GM15510 (cell line): ENCODE measurements at regions not wholly inside any gene's neighbourhood (a gene's known extent, or its start where the extent isn't known, plus 50 kb on each side); places are given as distances from the start of the nearest gene placed in this dataset.

ENCODE experiments used
- POLR2A ChIP-seq: IDR thresholded peaks from 3 replicates; pipeline ENCODE4 v1.6.1; 2011; ENCODE audit warnings: borderline replicate concordance; ENCODE audit not compliant: insufficient read length; ENCODE audit errors: extremely low read depth

DNA sequence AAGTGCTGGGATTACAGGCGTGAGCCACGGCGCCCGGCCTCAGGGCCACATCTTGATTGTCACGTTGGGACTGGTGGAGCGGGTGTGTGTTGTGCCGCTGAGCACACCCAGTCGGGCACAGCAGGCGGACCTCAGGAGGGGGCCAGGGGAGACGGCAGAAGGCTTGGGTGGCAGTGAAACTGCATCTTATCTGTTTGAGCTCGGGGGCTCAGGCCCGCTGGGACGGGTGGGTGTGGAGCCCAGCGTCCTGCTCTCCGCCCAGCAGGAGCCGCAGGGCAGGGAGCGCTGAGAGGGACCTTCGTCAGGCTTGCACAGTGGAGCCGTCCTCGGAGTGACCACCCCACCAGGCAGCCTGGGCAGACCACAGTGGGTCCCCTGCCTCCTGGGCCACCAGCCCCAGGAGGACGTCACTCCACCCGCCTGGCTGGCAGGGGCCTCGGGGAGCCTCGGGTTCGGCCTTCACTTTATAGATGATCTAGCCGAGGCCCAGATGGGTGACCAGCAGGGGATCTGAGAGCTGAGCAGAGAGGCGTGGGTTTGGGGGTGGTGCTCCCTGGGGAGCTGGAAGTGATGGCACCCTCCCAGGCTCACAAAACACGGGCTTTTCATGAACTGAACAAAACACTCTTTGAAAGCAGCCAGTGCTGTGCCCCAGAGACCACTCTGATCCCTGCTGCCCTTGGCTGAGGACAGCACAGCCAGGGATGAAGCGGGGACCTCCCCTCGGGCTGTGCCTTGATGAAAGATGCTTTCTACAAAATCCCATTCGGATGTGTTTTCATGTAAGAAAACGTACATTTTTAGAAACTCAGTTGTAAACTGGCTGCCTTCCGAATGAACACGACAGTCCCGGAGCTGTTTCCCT is 181.1 kb downstream of the SEC14L1 start:
- TF ChIP-seq POLR2A: no peak

DNA sequence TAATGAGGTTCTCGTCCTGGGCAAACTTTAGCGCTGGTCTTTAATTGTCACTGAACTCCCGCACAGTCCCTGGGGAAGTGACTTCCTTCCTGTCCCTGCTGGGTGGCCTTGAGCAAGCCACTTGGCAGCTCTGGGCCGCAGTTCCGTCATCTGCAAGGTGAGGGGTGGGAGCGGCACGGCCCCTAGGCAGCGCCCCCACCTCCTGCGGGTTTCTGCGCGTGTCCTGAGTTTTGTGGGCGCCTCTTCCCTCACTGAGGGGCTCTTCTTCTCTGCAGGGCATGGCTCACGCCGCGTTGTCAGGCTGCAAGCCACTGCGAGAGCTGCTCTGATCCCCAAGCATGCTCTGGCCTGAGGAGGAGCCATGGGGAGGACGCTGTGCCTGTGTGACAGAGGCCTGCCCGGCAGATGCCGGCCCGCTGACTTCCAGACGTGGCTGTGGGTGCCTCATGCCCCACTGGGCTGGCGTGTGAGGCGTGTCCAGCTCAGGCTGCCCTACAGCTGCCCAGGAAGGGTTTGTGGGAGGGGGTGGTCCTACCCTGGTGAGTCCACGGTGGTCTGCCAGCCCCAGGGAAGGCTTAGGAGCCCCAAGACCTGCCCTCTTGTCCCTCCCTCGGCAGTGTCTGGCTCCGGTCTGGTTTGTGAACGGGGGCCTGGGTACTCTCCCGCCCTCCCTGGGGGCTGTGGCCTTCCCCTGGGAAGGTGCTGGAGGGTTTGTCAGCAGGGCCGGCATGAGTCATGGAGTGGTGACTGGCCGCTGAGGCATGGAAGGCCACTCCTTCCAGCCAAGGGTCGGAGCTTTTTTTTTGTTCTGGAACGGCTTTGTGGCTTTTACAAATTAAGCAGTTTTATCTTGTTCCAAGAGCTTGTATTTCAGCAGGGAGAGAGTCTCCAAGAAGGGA is 182.0 kb downstream of the SEC14L1 start:
- peak; percentile 40 for TF ChIP-seq POLR2A

DNA sequence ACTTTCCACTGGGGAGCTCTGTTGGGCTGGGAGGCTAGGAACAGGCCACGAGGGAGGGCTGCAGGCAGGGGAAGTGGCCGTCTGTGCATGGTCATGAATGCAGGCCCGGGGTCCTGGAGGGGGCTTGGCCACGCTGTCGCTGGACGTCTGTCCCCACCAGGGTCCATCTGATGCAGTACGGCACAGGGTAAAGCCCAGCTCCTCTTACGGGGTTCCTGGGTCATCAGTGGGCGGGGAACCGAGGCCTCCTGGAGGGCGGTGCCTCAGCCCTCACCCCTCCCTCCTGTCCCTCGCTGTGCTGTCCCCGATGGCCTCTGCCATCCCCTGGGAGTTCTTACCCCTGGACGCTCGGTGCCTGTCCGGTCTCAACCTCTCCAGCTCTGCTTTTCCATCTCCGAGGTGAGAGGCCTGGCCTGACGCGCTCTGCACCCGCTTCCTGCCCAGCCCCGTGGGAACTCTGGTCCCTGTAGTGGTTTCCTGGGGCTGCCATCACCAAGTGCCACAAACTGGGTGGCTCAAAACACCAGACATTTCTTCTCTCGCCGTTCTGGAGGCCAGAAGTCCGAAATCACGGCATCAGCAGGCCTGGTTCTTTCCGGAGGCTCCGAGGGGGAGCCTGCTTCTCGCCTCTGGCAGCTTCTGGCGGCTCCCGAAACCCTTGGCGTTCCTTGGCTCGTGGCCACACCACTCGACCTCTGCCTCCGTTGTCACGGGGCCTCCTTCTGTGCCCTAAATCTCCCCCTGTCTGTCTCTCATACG is 182.8 kb downstream of the SEC14L1 start:
- peak; percentile 40 for TF ChIP-seq POLR2A

DNA sequence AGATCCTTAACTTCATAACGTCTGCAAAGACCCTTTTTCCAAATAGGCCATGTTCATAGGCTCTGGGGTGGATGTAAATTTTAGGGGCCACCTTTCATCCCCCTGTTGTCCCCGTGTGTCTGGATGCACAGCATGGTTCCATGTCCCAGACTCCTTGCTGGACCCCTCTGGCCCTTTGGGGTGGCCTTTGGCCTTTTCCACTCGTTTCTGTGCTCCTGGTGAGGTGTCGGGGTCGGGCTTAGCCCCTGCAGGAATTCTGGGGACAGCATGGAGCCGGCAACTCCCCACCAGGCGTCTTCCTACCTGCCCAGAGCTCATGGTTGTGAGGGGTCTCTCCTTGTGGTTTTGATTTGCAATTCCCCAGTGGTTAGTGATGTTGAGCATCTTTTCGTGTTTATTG is 183.5 kb downstream of the SEC14L1 start:
- no peak for TF ChIP-seq POLR2A

DNA sequence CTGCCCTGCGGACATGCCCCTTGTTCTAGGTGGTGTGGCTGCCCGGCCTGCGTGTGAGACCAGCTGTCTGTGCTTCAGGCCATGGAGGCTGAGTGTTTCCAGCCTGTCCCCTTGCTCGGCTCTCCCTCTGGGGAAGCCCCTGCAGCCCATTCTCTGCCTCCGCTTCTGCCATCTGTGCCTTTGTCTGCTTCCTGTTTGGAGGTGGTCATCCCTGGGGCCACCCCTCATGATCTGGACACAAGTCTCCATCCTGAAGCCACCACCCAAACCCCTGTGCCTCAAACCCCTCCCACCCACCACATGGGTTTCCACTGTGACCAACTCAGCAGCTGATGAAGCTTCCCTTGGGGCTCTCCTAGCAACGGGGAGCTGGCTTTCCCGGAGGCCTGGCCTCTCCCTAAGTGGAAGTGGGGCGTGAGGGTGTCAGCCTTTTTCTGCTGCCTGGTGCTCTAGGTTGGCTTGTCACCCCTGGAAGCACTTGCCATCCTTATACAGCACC is 184.9 kb downstream of the SEC14L1 start:
- TF ChIP-seq POLR2A: no peak

DNA sequence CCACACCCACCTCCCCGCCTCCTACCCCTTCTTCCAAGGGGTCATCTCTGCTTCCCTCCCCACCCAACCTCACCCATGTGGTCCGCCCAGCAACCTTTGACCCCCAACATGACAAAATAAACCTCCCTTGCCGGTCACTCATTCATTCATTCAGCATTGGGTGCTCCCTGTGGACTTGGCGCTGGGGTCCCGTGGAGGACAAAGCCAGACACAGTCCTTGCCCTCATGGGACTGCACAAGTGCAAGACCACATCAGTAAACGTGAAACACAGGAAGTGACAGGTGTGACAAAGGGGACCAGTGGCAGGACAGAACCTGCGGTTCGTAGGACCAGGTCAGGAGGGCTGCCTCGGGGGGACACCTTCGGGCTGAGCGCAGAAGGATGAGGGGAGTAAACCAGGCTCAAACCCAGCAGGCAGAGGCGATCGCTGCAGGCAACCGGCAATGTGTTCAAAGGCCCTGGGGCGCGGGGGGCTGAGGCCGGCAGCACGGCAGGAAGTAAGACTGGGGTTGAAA is 185.4 kb downstream of the SEC14L1 start:
- TF ChIP-seq POLR2A: no peak

DNA sequence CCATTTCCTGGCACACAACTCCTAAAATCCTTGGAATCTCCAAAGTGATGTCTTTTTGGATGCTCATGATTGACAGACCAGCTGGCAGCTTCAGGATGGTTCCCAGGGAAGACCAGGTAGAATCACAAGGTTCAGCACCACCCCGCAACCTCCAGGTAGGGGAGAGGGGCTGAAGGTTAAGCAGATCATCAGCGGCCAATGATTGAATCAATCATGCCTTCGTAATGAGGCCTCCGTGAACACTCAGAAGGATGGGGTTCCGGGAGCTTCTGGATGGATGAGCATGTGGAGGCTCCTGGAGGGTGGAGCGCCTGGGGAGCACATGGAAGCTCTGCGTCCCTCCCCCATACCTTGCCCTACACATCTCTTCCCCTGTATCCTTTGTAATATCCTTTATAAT is 185.9 kb downstream of the SEC14L1 start:
- TF ChIP-seq POLR2A: no peak

DNA sequence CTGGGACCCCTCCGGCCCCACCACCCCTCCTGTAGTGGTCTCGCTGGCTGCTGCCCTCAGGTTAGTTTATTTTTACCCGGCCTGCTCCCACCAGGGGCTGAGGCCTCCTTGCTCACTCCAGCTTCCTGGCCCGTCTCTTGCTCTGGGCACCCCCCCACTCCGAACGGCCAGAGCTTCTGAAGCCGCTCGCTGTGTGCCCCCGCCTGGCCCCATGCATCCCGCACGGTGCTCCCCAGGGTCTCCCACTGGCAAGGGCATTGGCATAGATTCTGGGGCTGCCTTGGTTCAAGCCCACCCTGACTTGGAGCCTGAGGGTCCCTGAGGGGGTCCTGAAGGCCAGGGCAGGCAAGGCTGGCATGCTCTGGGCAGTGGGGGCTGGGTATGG is 186.4 kb downstream of the SEC14L1 start:
- no peak for TF ChIP-seq POLR2A

DNA sequence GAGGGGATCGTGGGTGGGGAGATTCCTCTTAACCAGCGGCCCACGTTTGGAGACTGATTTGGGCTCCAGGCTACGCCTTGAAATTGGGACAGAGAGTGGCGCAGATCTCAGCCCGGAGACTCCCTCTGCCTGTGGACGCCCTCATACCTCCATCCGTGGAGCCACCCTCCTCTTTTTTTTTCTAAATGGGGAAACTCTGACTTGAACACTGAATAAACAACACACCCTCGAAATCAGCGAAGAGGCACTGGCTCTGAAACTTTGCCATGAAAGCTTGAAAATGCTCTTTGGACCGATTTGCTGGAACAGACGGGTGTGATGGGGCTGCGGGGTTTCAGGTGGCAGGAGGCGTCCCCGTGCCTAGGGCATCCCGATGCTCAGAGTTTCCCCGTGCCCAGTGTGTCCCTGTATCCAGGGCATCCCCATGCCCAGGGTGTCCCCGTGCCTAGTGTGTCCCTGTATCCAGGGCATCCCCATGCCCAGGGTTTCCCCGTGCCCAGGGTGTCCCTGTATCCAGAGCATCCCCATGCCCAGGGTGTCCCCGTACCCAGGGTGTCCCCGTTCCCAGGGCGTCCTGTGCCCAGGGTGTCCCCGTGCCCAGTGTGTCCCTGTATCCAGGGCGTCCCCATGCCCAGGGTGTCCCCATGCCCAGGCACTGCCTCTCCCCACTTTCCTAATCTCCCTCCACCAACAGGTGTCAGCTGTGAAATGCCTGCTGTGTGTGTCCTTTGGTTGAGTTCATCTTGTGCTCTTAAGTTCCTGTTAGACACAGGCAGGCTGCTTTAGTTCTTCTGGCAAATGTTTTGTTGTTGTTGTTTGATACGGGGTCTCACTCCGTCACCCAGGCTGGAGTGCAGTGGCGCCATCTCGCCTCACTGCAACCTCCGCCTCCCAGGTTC is 187.0 kb downstream of the SEC14L1 start:
- TF ChIP-seq POLR2A: no peak

DNA sequence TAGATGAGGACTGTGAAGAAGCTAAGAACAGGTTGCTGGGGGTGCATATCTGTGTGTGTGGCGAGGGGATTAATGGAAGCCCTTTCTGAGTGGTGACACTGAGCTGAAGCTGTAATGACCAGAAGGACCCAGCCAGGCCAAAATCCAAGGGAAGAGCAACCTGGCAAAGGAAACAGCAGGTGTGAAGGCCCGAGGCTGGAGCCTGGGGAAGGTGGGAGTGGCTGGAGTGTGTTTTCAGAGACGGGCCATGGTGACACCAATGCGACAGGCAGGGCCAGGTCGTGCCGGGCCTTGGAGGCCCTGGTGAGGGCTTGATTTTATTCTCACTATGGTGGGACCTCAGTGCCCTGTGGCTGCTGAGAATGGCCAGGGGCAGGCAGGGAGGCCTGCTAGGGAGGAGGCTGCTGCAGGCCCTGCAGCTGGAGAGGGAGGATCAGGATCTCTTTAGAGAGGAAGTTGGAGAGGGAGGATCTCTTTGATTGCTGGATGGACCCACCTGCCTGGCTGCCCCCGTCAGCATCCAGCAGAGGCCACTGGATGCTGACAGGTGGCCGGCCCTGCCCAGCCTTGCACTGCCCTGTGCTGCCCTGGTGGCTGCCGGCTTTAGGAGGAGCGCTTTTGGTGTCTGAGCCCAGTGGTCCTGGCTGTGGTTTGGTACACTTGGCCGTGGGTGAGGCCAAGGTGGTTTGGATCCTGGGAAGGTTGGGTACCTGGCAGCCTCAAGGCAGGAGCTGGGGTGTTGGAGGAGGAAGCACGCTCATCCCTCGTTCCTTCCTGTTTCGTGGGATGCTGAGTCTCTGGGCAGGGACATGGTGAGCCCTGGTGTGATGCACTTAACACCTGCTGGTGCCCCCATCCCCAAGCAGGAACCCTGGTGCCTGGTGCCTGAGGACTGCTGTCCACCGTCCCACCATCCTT is 188.3 kb downstream of the SEC14L1 start:
- TF ChIP-seq POLR2A: no peak

DNA sequence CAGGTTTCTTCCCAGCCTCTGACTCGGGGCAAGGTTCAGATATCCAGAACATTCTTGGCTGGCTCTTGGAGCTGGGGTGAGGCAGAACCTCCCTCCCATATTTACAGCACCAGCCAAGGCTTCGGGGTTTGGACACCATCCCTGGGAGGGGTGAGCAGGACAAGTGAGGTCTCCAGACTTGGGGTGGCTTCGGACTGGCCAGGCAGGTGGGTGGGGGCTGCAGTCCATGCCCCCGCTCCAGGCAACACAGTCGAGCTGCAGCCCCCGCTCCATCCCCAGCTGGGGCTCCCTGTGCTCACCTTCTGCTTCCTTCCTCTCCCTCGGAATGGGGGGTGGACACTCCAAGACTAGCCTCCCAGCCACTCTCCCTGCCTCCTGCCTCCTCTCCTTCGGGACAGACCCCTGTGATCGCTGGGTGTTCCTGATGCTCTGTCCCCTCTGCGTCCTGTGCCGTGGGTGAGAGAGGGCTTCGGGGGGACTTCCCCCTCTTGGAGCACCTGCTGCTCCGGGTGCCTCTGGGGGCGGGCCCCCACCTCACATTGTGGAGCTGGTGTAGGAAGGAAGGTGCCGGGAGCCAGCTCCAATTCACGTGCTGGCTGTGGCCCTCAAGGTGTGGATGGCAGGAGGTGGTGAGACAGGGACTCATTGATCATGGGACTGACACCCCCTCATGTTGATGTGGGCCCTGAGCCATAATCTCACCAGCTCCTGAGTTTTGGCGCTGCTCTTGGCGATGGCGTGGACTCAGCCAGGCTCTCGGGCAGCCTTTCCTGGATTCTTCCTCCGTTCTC is 189.2 kb downstream of the SEC14L1 start:
- TF ChIP-seq POLR2A: no peak

DNA sequence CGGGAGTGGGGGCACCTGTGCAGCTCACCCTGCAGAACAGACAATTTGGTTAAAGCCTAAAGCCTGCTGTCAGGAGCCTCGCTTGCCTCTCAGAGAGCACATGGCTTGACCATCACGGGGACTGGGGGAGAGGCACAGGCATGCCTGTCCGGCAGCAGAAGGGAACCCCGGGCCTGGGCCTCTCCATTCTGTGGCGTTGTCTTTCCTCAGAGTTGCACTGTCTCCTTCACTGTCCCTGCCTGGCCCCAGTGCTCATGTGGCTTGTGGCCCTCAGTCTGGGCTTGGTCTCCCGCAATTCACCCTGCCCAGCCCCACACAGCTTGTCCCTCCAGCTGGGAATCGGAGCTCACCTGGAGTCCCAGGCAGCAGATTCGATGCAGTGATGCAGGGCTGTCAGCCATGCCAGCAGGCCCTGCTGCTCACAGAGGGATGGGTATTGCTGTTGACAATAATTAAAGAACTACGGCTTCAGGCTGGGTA is 189.9 kb downstream of the SEC14L1 start:
- TF ChIP-seq POLR2A: no peak
